ENCODE measurements at regions not wholly inside any gene's neighbourhood (a gene's known extent, or its start where the extent isn't known, plus 50 kb on each side); places are given as distances from the start of the nearest gene placed in this dataset.

GRCh38 chr20:24317224-24317623 is 152.2 kb upstream of the SYNDIG1 start:
- intact Hi-C loops (cut with DNase I) = no loop called here
- no peak overlapping the region for H3K4me3 ChIP-seq (replicated peaks in 1 of 3)
- no peak overlapping the region for H3K27ac ChIP-seq
- no peaks in the 10 kb centered on the region for H3K9me3 ChIP-seq
- H3K36me3 ChIP-seq = no peaks in the 10 kb centered on the region
- TF ChIP-seq CTCF (IDR thresholded peaks at IDR 0.05) = no peak
- WGBS, 2 donors = 69 to 81% methylated on average over 5 of the region's 5 CpGs
- no peaks in the 10 kb centered on the region for H3K4me1 ChIP-seq
- no peaks in the 10 kb centered on the region for H3K27me3 ChIP-seq
- no peak for DNase-seq

GRCh38 chr20:24316731-24317130 is 152.7 kb upstream of the SYNDIG1 start:
- no peaks in the 10 kb centered on the region for H3K36me3 ChIP-seq
- 52% methylated on average over 2 of the region's 2 CpGs; no CpG with 5 or more reads in 1 of the 2 donors for WGBS, 2 donors
- intact Hi-C loops (cut with DNase I) = no loop called here
- no peaks in the 10 kb centered on the region for H3K9me3 ChIP-seq
- no peaks in the 10 kb centered on the region for H3K27me3 ChIP-seq
- H3K4me1 ChIP-seq = no peaks in the 10 kb centered on the region
- no peak overlapping the region for H3K4me3 ChIP-seq (replicated peaks in 1 of 3)
- no peak overlapping the region for H3K27ac ChIP-seq
- TF ChIP-seq POLR2A (IDR thresholded peaks at IDR 0.05) (no peak), CTCF (IDR thresholded peaks at IDR 0.05) (no peak)
- no peak for DNase-seq

GRCh38 chr20:24314053-24314452 is 155.4 kb upstream of the SYNDIG1 start:
- TF ChIP-seq CTCF (IDR thresholded peaks at IDR 0.05) (no peak), POLR2A (IDR thresholded peaks at IDR 0.05) (no peak)
- WGBS, 2 donors = 95 to 96% methylated on average over 4 of the region's 4 CpGs
- no peak for DNase-seq

GRCh38 chr20:24309596-24309995 is 159.8 kb upstream of the SYNDIG1 start:
- no peak overlapping the region for H3K4me3 ChIP-seq (replicated peaks in 1 of 3)
- intact Hi-C loops (cut with DNase I) = no loop called here
- H3K9me3 ChIP-seq = no peaks in the 10 kb centered on the region
- DNase-seq = no peak
- H3K4me1 ChIP-seq = no peaks in the 10 kb centered on the region
- TF ChIP-seq CTCF (IDR thresholded peaks at IDR 0.05) = no peak
- no peak for TF ChIP-seq POLR2A (IDR thresholded peaks at IDR 0.05)
- H3K27ac ChIP-seq = no peak overlapping the region
- 78 to 93% methylated on average over 2 of the region's 2 CpGs for WGBS, 2 donors
- no peaks in the 10 kb centered on the region for H3K36me3 ChIP-seq
- H3K27me3 ChIP-seq = no peaks in the 10 kb centered on the region

More at GRCh38 chr20:24314053-24314452, 155.4 kb upstream of the SYNDIG1 start:
- intact Hi-C loops (cut with DNase I) = no loop called here
- no peaks in the 10 kb centered on the region for H3K27me3 ChIP-seq
- H3K9me3 ChIP-seq = no peaks in the 10 kb centered on the region
- no peaks in the 10 kb centered on the region for H3K4me1 ChIP-seq
- no peak overlapping the region for H3K4me3 ChIP-seq (replicated peaks in 1 of 3)
- H3K36me3 ChIP-seq = no peaks in the 10 kb centered on the region
- H3K27ac ChIP-seq = no peak overlapping the region

- intact Hi-C loops (cut with DNase I) = no loop called here
- H3K4me3 ChIP-seq (replicated peaks in 1 of 3) = no peak overlapping the region
- H3K9me3 ChIP-seq = no peaks in the 10 kb centered on the region
- no peak overlapping the region for H3K27ac ChIP-seq
- DNase-seq = no peak
- H3K27me3 ChIP-seq = no peaks in the 10 kb centered on the region
- H3K4me1 ChIP-seq = no peaks in the 10 kb centered on the region
- 79 to 81% methylated on average over 6 of the region's 6 CpGs for WGBS, 2 donors
- H3K36me3 ChIP-seq = no peaks in the 10 kb centered on the region
- TF ChIP-seq CTCF (IDR thresholded peaks at IDR 0.05) = no peak
- TF ChIP-seq POLR2A (IDR thresholded peaks at IDR 0.05) = no peak
These were observed 164.1 kb upstream of the SYNDIG1 start for GRCh38 chr20:24305371-24305770.

Measured in thyroid gland (tissue), 4 donors.